T-helper 2 cell (primary cell): ENCODE measurements at regions not wholly inside any gene's neighbourhood (a gene's known extent, or its start where the extent isn't known, plus 50 kb on each side); places are given as distances from the start of the nearest gene placed in this dataset.
"Not testable (repeated sequence)": the region's sequence is repeated elsewhere in the genome, so short reads cannot be mapped to it uniquely, and the experiment has no call there.

Experiments
- DNase-seq, 5 experiments: peaks; one replicate each; pipeline versions ENCODE4 v3.0.0 to v3.0.0-alpha.2; 2012 to 2022

- no peak for DNase-seq
Observed at GRCh38 chr17:16888413-16889087, 83.4 kb downstream of the TNFRSF13B start.

- no peak for DNase-seq
Observed at GRCh38 chr17:16887523-16888095, 84.3 kb downstream of the TNFRSF13B start.

- no peak for DNase-seq
Observed at GRCh38 chr17:16886655-16887322, 85.1 kb downstream of the TNFRSF13B start.

- DNase-seq, result not testable (repeated sequence)
Observed at GRCh38 chr17:16885204-16885603, 86.7 kb downstream of the TNFRSF13B start.

GRCh38 chr17:16882926-16883265, 89.0 kb downstream of the TNFRSF13B start:
- DNase-seq, result not testable (repeated sequence)

GRCh38 chr17:16882243-16882925, 89.5 kb downstream of the TNFRSF13B start:
- no peak for DNase-seq

- no peak for DNase-seq
Observed at GRCh38 chr17:16881239-16881924, 90.5 kb downstream of the TNFRSF13B start.

GRCh38 chr17:16880843-16881230, 91.1 kb downstream of the TNFRSF13B start:
- no peak for DNase-seq

GRCh38 chr17:16880121-16880842, 91.6 kb downstream of the TNFRSF13B start:
- no peak for DNase-seq

GRCh38 chr17:16879686-16880085, 92.2 kb downstream of the TNFRSF13B start:
- no peak for DNase-seq

GRCh38 chr17:16878606-16879005, 93.3 kb downstream of the TNFRSF13B start:
- no peak for DNase-seq

GRCh38 chr17:16878084-16878483, 93.8 kb downstream of the TNFRSF13B start:
- no peak for DNase-seq

- no peak for DNase-seq
Observed at GRCh38 chr17:16877099-16877498, 94.8 kb downstream of the TNFRSF13B start.

GRCh38 chr17:16875662-16876061, 96.3 kb downstream of the TNFRSF13B start:
- no peak for DNase-seq

GRCh38 chr17:16874216-16874615, 97.7 kb downstream of the TNFRSF13B start:
- not testable (repeated sequence) for DNase-seq

GRCh38 chr17:16873174-16874035, 98.5 kb downstream of the TNFRSF13B start:
- DNase-seq, result peak in 2 of 5 experiments; percentile 12 to 21

GRCh38 chr17:16872351-16873173, 99.4 kb downstream of the TNFRSF13B start:
- DNase-seq, result no peak

GRCh38 chr17:16871446-16872190, 100.3 kb downstream of the TNFRSF13B start:
- DNase-seq, result not testable (repeated sequence)
